Stimulated activated naive CD8-positive, alpha-beta T cell treated with anti-CD3 and anti-CD28 coated beads, Interleukin-15, amount 100 ng/mL, for 72 hours (primary cell): ENCODE measurements at regions not wholly inside any gene's neighbourhood (a gene's known extent, or its start where the extent isn't known, plus 50 kb on each side); places are given as distances from the start of the nearest gene placed in this dataset.
"Not testable (repeated sequence)": the region's sequence is repeated elsewhere in the genome, so short reads cannot be mapped to it uniquely, and the experiment has no call there.

Source experiments
- ATAC-seq: fragments of 150-1000 bp; cut with Tn5 transposase; 2 replicates; pipeline ENCODE4 v1.10.0; 2021; ENCODE audit warnings: mild to moderate bottlenecking, moderate library complexity
- DNase-seq, 2 donors: peaks; one replicate each; pipeline ENCODE4 v3.0.0; 2021 to 2022
- H3K27ac Mint-ChIP-seq, 2 donors: one replicate each; pipeline ENCODE4 v1.8.0; 2022; ENCODE audit warnings: mild to moderate bottlenecking in 2 of 2, mixed read lengths in 2 of 2, moderate library complexity in 2 of 2
- H3K27me3 Mint-ChIP-seq: one replicate; pipeline ENCODE4 v1.8.0; 2022; ENCODE audit warnings: mixed read lengths
- H3K4me1 Mint-ChIP-seq: one replicate; pipeline ENCODE4 v1.8.0; 2022; ENCODE audit warnings: mild to moderate bottlenecking, mixed read lengths
- H3K4me3 Mint-ChIP-seq, 2 donors: one replicate each; pipeline ENCODE4 v1.8.0; 2022; ENCODE audit warnings: mild to moderate bottlenecking in 2 of 2, mixed read lengths in 2 of 2, moderate library complexity in 1 of 2
- H3K9me3 Mint-ChIP-seq, 2 donors: one replicate each; pipeline ENCODE4 v1.8.0; 2022; ENCODE audit warnings: mixed read lengths in 2 of 2

- no peak for ATAC-seq
- Mint-ChIP-seq H3K27ac (no peak overlapping the region), H3K27me3 (no peaks in the 10 kb centered on the region), H3K4me3 (no peak overlapping the region), H3K9me3 (peaks cover 0 to 6% of the 10 kb centered on the region in 2 donors), H3K4me1 (no peaks in the 10 kb centered on the region)
- no peak for DNase-seq
These were observed 415.1 kb upstream of the ADAMTSL1 start for GRCh38 chr9:18058564-18059442.

- DNase-seq (no peak), ATAC-seq (no peak)
- Mint-ChIP-seq H3K9me3 (peaks cover 0 to 6% of the 10 kb centered on the region in 2 donors), H3K4me1 (no peaks in the 10 kb centered on the region), H3K27me3 (no peaks in the 10 kb centered on the region), H3K4me3 (no peak overlapping the region), H3K27ac (peak overlapping the region in 1 of 2 donors; percentile 27)
These were observed 414.5 kb upstream of the ADAMTSL1 start for GRCh38 chr9:18059447-18059846.

GRCh38 chr9:18060269-18060934 lies 413.6 kb upstream of the ADAMTSL1 start:
- no peak for DNase-seq
- H3K4me1 Mint-ChIP-seq, result no peaks in the 10 kb centered on the region
- H3K27ac Mint-ChIP-seq, result no peak overlapping the region
- no peaks in the 10 kb centered on the region for H3K27me3 Mint-ChIP-seq
- ATAC-seq, result no peak
- no peak overlapping the region for H3K4me3 Mint-ChIP-seq
- peaks cover 3 to 6% of the 10 kb centered on the region in 2 donors for H3K9me3 Mint-ChIP-seq

- Mint-ChIP-seq H3K4me1 (no peaks in the 10 kb centered on the region), H3K27ac (no peak overlapping the region), H3K4me3 (no peak overlapping the region), H3K27me3 (no peaks in the 10 kb centered on the region), H3K9me3 (peaks cover 5% of the 10 kb centered on the region in 2 donors)
- no peak for ATAC-seq
- DNase-seq, result no peak
These were observed 412.6 kb upstream of the ADAMTSL1 start for GRCh38 chr9:18061332-18061731.

- Mint-ChIP-seq H3K27ac (no peak overlapping the region), H3K4me1 (no peaks in the 10 kb centered on the region), H3K4me3 (no peak overlapping the region), H3K27me3 (no peaks in the 10 kb centered on the region), H3K9me3 (peaks cover under 1 to 5% of the 10 kb centered on the region in 2 donors)
- ATAC-seq (no peak), DNase-seq (no peak)
These were observed 412.1 kb upstream of the ADAMTSL1 start for GRCh38 chr9:18061856-18062255.

GRCh38 chr9:18063856-18064390 lies 410.0 kb upstream of the ADAMTSL1 start:
- Mint-ChIP-seq H3K4me1 (no peaks in the 10 kb centered on the region), H3K9me3 (peaks cover 0 to 5% of the 10 kb centered on the region in 2 donors), H3K27me3 (no peaks in the 10 kb centered on the region), H3K27ac (peak overlapping the region in 1 of 2 donors; percentile 80), H3K4me3 (no peak overlapping the region)
- DNase-seq (no peak), ATAC-seq (no peak)

GRCh38 chr9:18066608-18067007 lies 407.3 kb upstream of the ADAMTSL1 start:
- ATAC-seq, H3K27ac Mint-ChIP-seq, H3K9me3 Mint-ChIP-seq, H3K4me3 Mint-ChIP-seq, DNase-seq, H3K27me3 Mint-ChIP-seq, H3K4me1 Mint-ChIP-seq: not testable (repeated sequence)

GRCh38 chr9:18067548-18068120 lies 406.3 kb upstream of the ADAMTSL1 start:
- H3K4me1 Mint-ChIP-seq, result no peaks in the 10 kb centered on the region

GRCh38 chr9:18068900-18069299 lies 405.1 kb upstream of the ADAMTSL1 start:
- Mint-ChIP-seq H3K27me3 (no peaks in the 10 kb centered on the region), H3K4me3 (no peak overlapping the region), H3K27ac (no peak overlapping the region), H3K4me1 (no peaks in the 10 kb centered on the region), H3K9me3 (peaks cover 0 to 5% of the 10 kb centered on the region in 2 donors)
- no peak for DNase-seq
- no peak for ATAC-seq

More at GRCh38 chr9:18067548-18068120, 406.3 kb upstream of the ADAMTSL1 start:
- ATAC-seq (no peak), DNase-seq (no peak)
- Mint-ChIP-seq H3K4me3 (no peak overlapping the region), H3K27me3 (no peaks in the 10 kb centered on the region), H3K9me3 (peaks cover 0 to 5% of the 10 kb centered on the region in 2 donors), H3K27ac (no peak overlapping the region)

GRCh38 chr9:18071651-18072060 lies 402.3 kb upstream of the ADAMTSL1 start:
- Mint-ChIP-seq H3K27me3 (peaks cover 5% of the 10 kb centered on the region), H3K27ac (no peak overlapping the region), H3K4me1 (no peaks in the 10 kb centered on the region), H3K9me3 (peaks cover 4 to 6% of the 10 kb centered on the region in 2 donors), H3K4me3 (no peak overlapping the region)
- no peak for DNase-seq
- ATAC-seq, result no peak

- DNase-seq (no peak), ATAC-seq (no peak)
- Mint-ChIP-seq H3K27me3 (peaks cover 10% of the 10 kb centered on the region), H3K4me3 (no peak overlapping the region), H3K4me1 (no peaks in the 10 kb centered on the region), H3K27ac (no peak overlapping the region), H3K9me3 (peaks cover 8 to 10% of the 10 kb centered on the region in 2 donors)
These were observed 401.0 kb upstream of the ADAMTSL1 start for GRCh38 chr9:18073002-18073401.

- H3K27ac Mint-ChIP-seq, result no peak overlapping the region
- no peaks in the 10 kb centered on the region for H3K4me1 Mint-ChIP-seq
- ATAC-seq (no peak), DNase-seq (no peak)
- peaks cover 10% of the 10 kb centered on the region for H3K27me3 Mint-ChIP-seq
- peaks cover 8 to 10% of the 10 kb centered on the region in 2 donors for H3K9me3 Mint-ChIP-seq
- H3K4me3 Mint-ChIP-seq, result no peak overlapping the region
These were observed 399.9 kb upstream of the ADAMTSL1 start for GRCh38 chr9:18074041-18074440.

GRCh38 chr9:18075253-18075952 lies 398.6 kb upstream of the ADAMTSL1 start:
- no peak for ATAC-seq
- Mint-ChIP-seq H3K9me3 (peaks cover 8 to 10% of the 10 kb centered on the region in 2 donors), H3K27ac (no peak overlapping the region), H3K4me1 (no peaks in the 10 kb centered on the region), H3K4me3 (no peak overlapping the region), H3K27me3 (peaks cover 10% of the 10 kb centered on the region)
- DNase-seq, result no peak

- Mint-ChIP-seq H3K27me3 (peaks cover 10% of the 10 kb centered on the region), H3K27ac (no peak overlapping the region), H3K9me3 (peaks cover 8 to 10% of the 10 kb centered on the region in 2 donors), H3K4me1 (no peaks in the 10 kb centered on the region), H3K4me3 (no peak overlapping the region)
- no peak for DNase-seq
- ATAC-seq, result no peak
These were observed 395.8 kb upstream of the ADAMTSL1 start for GRCh38 chr9:18077941-18078678.

- DNase-seq, result no peak
- no peaks in the 10 kb centered on the region for H3K27me3 Mint-ChIP-seq
- no peak overlapping the region for H3K4me3 Mint-ChIP-seq
- no peak for ATAC-seq
- H3K27ac Mint-ChIP-seq, result no peak overlapping the region
- no peaks in the 10 kb centered on the region for H3K9me3 Mint-ChIP-seq
- no peaks in the 10 kb centered on the region for H3K4me1 Mint-ChIP-seq
These were observed 381.8 kb upstream of the ADAMTSL1 start for GRCh38 chr9:18092138-18092537.
